ENCODE measurements at regions not wholly inside any gene's neighbourhood (a gene's known extent, or its start where the extent isn't known, plus 50 kb on each side); places are given as distances from the start of the nearest gene placed in this dataset.

DNA sequence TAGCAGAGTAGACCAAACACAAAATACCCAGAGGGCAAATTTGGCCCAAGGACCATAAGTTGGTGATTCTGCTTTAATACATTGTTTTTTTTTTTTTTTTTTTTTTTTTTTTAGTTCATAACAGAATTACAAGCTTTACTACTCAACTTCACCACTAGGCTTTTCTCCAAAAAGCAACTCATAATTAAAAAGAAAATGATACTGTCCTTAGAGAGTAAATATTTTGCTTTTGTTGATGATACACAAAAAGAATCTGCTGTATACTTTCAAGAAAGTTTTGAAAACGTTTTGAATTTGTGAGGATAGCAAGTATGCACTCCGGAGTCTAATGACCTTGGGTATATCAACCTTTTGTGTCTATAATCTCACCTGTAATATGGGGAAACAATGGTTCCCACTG is 68.9 kb upstream of the LMO3 start:
- no peak overlapping the region for H3K27ac ChIP-seq
- no peaks in the 10 kb centered on the region for H3K9me3 ChIP-seq
- no peaks in the 10 kb centered on the region for H3K4me1 ChIP-seq
- no peaks in the 10 kb centered on the region for H3K27me3 ChIP-seq
- TF ChIP-seq, protein P1, sequence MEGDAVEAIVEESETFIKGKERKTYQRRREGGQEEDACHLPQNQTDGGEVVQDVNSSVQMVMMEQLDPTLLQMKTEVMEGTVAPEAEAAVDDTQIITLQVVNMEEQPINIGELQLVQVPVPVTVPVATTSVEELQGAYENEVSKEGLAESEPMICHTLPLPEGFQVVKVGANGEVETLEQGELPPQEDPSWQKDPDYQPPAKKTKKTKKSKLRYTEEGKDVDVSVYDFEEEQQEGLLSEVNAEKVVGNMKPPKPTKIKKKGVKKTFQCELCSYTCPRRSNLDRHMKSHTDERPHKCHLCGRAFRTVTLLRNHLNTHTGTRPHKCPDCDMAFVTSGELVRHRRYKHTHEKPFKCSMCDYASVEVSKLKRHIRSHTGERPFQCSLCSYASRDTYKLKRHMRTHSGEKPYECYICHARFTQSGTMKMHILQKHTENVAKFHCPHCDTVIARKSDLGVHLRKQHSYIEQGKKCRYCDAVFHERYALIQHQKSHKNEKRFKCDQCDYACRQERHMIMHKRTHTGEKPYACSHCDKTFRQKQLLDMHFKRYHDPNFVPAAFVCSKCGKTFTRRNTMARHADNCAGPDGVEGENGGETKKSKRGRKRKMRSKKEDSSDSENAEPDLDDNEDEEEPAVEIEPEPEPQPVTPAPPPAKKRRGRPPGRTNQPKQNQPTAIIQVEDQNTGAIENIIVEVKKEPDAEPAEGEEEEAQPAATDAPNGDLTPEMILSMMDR (IDR thresholded peaks at IDR 0.05): no peak
- H3K36me3 ChIP-seq: no peaks in the 10 kb centered on the region
- H3K4me3 ChIP-seq: no peak overlapping the region
- no peak for DNase-seq (ENCODE audit: low spot score)

DNA sequence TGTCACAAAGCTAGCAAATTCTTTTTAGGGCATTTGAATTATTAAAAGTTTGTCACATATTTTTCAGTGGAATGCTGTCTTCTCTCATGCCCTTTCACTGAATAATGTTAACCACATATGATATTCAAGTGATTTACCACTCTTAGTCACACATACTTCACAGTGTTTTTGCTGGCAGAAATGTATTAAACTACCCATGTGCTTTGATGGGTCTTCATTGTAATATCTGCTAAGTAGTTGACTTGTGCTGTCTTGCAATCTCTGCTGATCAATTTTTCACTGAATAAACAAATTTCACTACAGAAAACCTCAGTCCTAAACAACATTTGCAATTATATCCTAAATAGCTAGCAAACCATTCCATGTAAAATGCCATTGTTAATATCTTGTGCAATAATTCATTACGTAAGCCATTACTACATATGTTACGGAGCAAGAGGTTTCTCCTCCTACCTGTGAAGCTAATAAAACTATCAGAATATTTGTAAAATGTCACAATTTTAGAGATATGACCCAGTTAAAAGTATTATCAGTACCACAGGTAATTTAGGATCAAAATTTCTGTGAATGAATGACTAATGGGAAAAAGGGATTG is 64.6 kb upstream of the LMO3 start:
- H3K36me3 ChIP-seq: no peaks in the 10 kb centered on the region
- no peaks in the 10 kb centered on the region for H3K27me3 ChIP-seq
- H3K27ac ChIP-seq: no peak overlapping the region
- no peak overlapping the region for H3K4me3 ChIP-seq
- H3K9me3 ChIP-seq: no peaks in the 10 kb centered on the region
- H3K4me1 ChIP-seq: no peaks in the 10 kb centered on the region
- DNase-seq (ENCODE audit: low spot score): no peak
- TF ChIP-seq, protein P1 (IDR thresholded peaks at IDR 0.05): no peak

DNA sequence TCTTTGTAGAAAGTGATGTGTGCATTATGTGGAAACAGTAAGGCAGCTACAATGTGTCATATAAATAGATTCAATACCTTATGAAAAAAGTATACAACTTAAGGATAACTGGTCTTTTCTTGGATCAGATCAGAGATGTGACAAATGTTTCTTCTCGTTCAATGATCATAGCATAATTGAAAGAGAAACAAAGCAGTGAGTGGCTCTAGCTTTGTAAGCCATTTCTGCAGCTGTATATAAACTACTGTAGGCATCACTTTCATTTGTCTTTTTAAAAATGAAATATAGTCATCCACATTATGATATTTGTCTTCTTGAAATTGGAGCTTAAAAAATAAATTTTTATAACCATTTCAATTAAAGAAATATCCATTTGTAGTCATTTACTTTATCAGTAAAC is 63.8 kb upstream of the LMO3 start:
- DNase-seq (ENCODE audit: low spot score): no peak
- no peaks in the 10 kb centered on the region for H3K36me3 ChIP-seq
- H3K4me1 ChIP-seq: no peaks in the 10 kb centered on the region
- H3K4me3 ChIP-seq: no peak overlapping the region
- no peak overlapping the region for H3K27ac ChIP-seq
- TF ChIP-seq, protein P1 (IDR thresholded peaks at IDR 0.05): no peak
- H3K27me3 ChIP-seq: no peaks in the 10 kb centered on the region
- no peaks in the 10 kb centered on the region for H3K9me3 ChIP-seq

DNA sequence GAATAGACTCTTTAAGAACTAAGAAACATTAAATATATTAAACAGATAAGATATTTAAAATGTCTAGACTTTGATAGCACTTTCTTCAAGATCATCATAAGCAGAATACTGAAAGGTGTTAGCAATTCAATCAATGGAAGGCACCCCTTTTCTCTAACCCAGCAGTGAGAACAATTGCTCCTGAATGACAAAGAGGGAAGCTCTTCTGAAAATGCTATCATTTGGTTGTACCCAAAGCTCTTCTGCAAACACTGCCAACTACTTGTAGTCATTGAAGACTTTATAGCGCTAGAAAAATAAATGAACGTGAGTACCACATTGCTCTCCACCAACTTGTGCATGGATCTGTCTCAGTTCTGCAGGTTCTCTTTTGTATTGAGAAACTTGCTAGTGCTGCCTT is 62.2 kb upstream of the LMO3 start:
- no peaks in the 10 kb centered on the region for H3K9me3 ChIP-seq
- H3K4me3 ChIP-seq: no peak overlapping the region
- TF ChIP-seq, protein P1 (IDR thresholded peaks at IDR 0.05): no peak
- no peak overlapping the region for H3K27ac ChIP-seq
- H3K4me1 ChIP-seq: no peaks in the 10 kb centered on the region
- DNase-seq (ENCODE audit: low spot score): no peak
- H3K27me3 ChIP-seq: no peaks in the 10 kb centered on the region
- H3K36me3 ChIP-seq: no peaks in the 10 kb centered on the region

DNA sequence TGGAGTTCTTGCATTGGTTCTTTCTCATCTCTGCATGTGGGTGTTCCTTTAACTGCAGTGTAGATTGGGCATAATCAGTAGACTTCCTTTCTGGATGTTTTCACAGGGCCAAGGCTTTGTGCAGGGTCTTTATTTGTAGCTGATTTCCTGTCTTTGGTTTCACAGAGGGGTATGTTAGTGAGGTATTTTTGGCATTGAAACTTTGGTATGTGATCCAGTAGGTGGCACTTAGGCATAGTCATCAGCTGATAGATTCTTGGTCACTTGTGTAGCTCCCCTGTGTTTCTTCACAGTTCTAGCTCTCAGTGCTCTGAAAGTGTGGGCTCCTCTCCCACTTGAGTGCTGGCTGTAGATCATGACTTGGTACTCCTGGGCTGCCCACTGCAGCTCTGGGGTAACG is 52.7 kb upstream of the LMO3 start:
- Histone ChIP-seq H3K9me3 (peaks cover 0 to 14% of the 10 kb centered on the region in 2 donors), H3K36me3 (no peaks in the 10 kb centered on the region), H3K27me3 (no peaks in the 10 kb centered on the region), H3K4me1 (no peaks in the 10 kb centered on the region), H3K27ac (no peak overlapping the region), H3K4me3 (no peak overlapping the region)
- DNase-seq (ENCODE audit: low spot score): no peak
- TF ChIP-seq, protein P1 (IDR thresholded peaks at IDR 0.05): no peak

Small RNA genes lying in the stretch of these regions (microRNA-seq; reads per million reads assigned to microRNA genes)
- gene MIR3974 (ENCODE audit: borderline number of aligned reads in 2 of 2, borderline replicate concordance in 1 of 2): 0 reads per million in 2 donors
